HFF-Myc (cell line): ENCODE measurements at regions not wholly inside any gene's neighbourhood (a gene's known extent, or its start where the extent isn't known, plus 50 kb on each side); places are given as distances from the start of the nearest gene placed in this dataset.
"Not testable (repeated sequence)": the region's sequence is repeated elsewhere in the genome, so short reads cannot be mapped to it uniquely, and the experiment has no call there.

Experiments
- DNase-seq: peaks from one replicate; pipeline ENCODE4 v3.0.0-alpha.2; 2011; ENCODE audit warnings: low read depth; ENCODE audit errors: extremely low read depth
- H3K4me3 ChIP-seq: replicated peaks from 2 replicates; pipeline ENCODE4 v1.5.1; 2011; ENCODE audit warnings: low read depth, mild to moderate bottlenecking, control low read depth, low read length
- CTCF ChIP-seq: IDR thresholded peaks from 2 replicates; pipeline ENCODE4 v1.5.1; 2012; ENCODE audit warnings: mild to moderate bottlenecking, low read depth, low read length, control low read depth; ENCODE audit errors: missing control alignments

- H3K4me3 ChIP-seq = peak overlapping the region; percentile 65
- no peak for TF ChIP-seq CTCF
- peak; percentile 66 for DNase-seq
These were observed 104.4 kb upstream of the ZNF92 start for GRCh38 chr7:65269150-65269856.

- H3K4me3 ChIP-seq = peak overlapping the region; percentile 65
- TF ChIP-seq CTCF = no peak
- DNase-seq = no peak
These were observed 104.9 kb upstream of the ZNF92 start for GRCh38 chr7:65268782-65269149.

GRCh38 chr7:65265933-65266519, 107.6 kb upstream of the ZNF92 start:
- no peak for TF ChIP-seq CTCF
- no peak for DNase-seq
- H3K4me3 ChIP-seq = no peak overlapping the region

GRCh38 chr7:65264258-65264657, 109.4 kb upstream of the ZNF92 start:
- no peak for TF ChIP-seq CTCF
- DNase-seq = no peak
- no peak overlapping the region for H3K4me3 ChIP-seq

GRCh38 chr7:65260673-65261072, 113.0 kb upstream of the ZNF92 start:
- H3K4me3 ChIP-seq, DNase-seq: not testable (repeated sequence)

GRCh38 chr7:65259864-65260525, 113.7 kb upstream of the ZNF92 start:
- not testable (repeated sequence) for H3K4me3 ChIP-seq, DNase-seq

- H3K4me3 ChIP-seq = no peak overlapping the region
- no peak for TF ChIP-seq CTCF
- DNase-seq = no peak
These were observed 119.6 kb upstream of the ZNF92 start for GRCh38 chr7:65254061-65254460.
